HepG2 (cell line): ENCODE measurements at regions not wholly inside any gene's neighbourhood (a gene's known extent, or its start where the extent isn't known, plus 50 kb on each side); places are given as distances from the start of the nearest gene placed in this dataset.
A peak's percentile ranks its signal among the peaks of the same experiment; 100 is the strongest.

Source experiments
- ATAC-seq: fragments of 200-7000 bp; cut with Tn5 transposase; 3 replicates; pipeline ENCODE4 v1.9.1; 2020; ENCODE audit warnings: mild to moderate bottlenecking, moderate library complexity
- BruUV-seq: library from RNA; stranded (reverse); fragments of 400-500 nt; replicated peaks from 2 replicates; lab custom pipeline; 2021; lab: Mats Ljungman, UMichigan
- CTCF ChIA-PET: fragments of 300-600 bp; formaldehyde crosslinking; extraction: SDS; loops from one replicate; lab custom pipeline; 2021; ENCODE audit warnings: low total read pairs, inconsistent platforms, low intra/inter-chr PET ratio; lab: Yijun Ruan, JAX
- POLR2A ChIA-PET: fragments of 350-600 bp; sonication (Branson Sonifier 250); formaldehyde crosslinking; loops from one replicate; lab custom pipeline; 2020; ENCODE audit warnings: antibody characterized with exemption, inconsistent platforms; lab: Yijun Ruan, JAX
- DNase-seq: peaks from one replicate; pipeline ENCODE4 v3.0.0-alpha.2; 2015; ENCODE audit warnings: low spot score
- FAIRE-seq: peaks from 3 replicates; lab custom pipeline; 2011; peaks lifted over from hg19 to GRCh38; lab: Jason Lieb, UNC
- H2AFZ ChIP-seq: one replicate; pipeline ENCODE4 v1.6.1; 2011; ENCODE audit warnings: low read length, inconsistent platforms
- H3K27ac ChIP-seq: fragments of 300-600 bp; 3 replicates; pipeline ENCODE4 v1.8.0; 2011; ENCODE audit warnings: mixed run types, mild to moderate bottlenecking, mixed read lengths, low read length, inconsistent platforms; ENCODE audit not compliant: insufficient read depth; ENCODE audit errors: extremely low read length
- H3K27me3 ChIP-seq, 2 experiments: fragments of 200-600 bp in 1 of 2; 2 replicates in 1 of 2; 3 replicates in 1 of 2; pipeline versions ENCODE4 v1.6.0 to v1.8.0; 2011; ENCODE audit warnings: low read length in 2 of 2, mild to moderate bottlenecking in 2 of 2, moderate library complexity in 2 of 2, inconsistent platforms in 1 of 2; ENCODE audit not compliant: insufficient read depth in 2 of 2, control insufficient read depth in 1 of 2
- H3K36me3 ChIP-seq, 2 experiments: fragments of 200-600 bp in 1 of 2; replicated peaks in 1 of 2; 2 replicates in 1 of 2; 3 replicates in 1 of 2; pipeline versions ENCODE4 v1.5.1 to v1.8.0; 2011; ENCODE audit warnings: low read length in 2 of 2, inconsistent platforms in 1 of 2; ENCODE audit not compliant: insufficient read depth in 2 of 2, control insufficient read depth in 1 of 2
- H3K4me1 ChIP-seq: 2 replicates; pipeline ENCODE4 v1.5.1; 2012; ENCODE audit warnings: low read length, inconsistent platforms; ENCODE audit not compliant: insufficient read depth
- H3K4me2 ChIP-seq: 2 replicates; pipeline ENCODE4 v1.6.0; 2011; ENCODE audit warnings: low read depth, low read length, inconsistent platforms
- H3K4me3 ChIP-seq, 3 experiments: fragments of 200-600 bp in 1 of 3; sonication (generic), shearing (Covaris generic) in 1 of 3; replicated peaks in 1 of 3; 2 replicates each; pipeline ENCODE4 v1.5.1; 2011 to 2016; ENCODE audit warnings: low read length in 3 of 3, inconsistent platforms in 2 of 3, low read depth in 2 of 3, mild to moderate bottlenecking in 2 of 3, control low read depth in 1 of 3, mixed read lengths in 1 of 3; ENCODE audit not compliant: insufficient read depth in 1 of 3
- H3K79me2 ChIP-seq: one replicate; pipeline ENCODE4 v1.6.1; 2011; ENCODE audit warnings: low read length, inconsistent platforms; ENCODE audit not compliant: insufficient read depth
- H3K9ac ChIP-seq: 2 replicates; pipeline ENCODE4 v1.6.0; 2011; ENCODE audit warnings: mild to moderate bottlenecking, low read depth, low read length, inconsistent platforms; ENCODE audit not compliant: insufficient read depth
- H3K9me3 ChIP-seq: 2 replicates; pipeline ENCODE4 v1.5.1; 2012; ENCODE audit warnings: mild to moderate bottlenecking, low read length
- H4K20me1 ChIP-seq: 2 replicates; pipeline ENCODE4 v1.6.0; 2011; ENCODE audit warnings: inconsistent platforms, mild to moderate bottlenecking, low read length, moderate library complexity; ENCODE audit not compliant: insufficient read depth
- CBX1 ChIP-seq: IDR thresholded peaks from one replicate; pipeline ENCODE4 v1.6.1; 2016; ENCODE audit warnings: antibody characterized with exemption, low read depth
- CENPBD1 ChIP-seq: sonication (generic); formaldehyde crosslinking; IDR thresholded peaks from 2 replicates; pipeline ENCODE4 v1.8.0; 2022; ENCODE audit warnings: missing genetic modification reagents, low read depth, mild to moderate bottlenecking, borderline replicate concordance
- CREB1 ChIP-seq, 2 experiments: fragments of 450-650 bp in 1 of 2; IDR thresholded peaks; 2 replicates each; pipeline ENCODE4 v1.6.1; 2016 to 2017; ENCODE audit warnings: control low read depth in 1 of 2, mild to moderate bottlenecking in 1 of 2, missing compliant biosample characterization in 1 of 2, missing genetic modification characterization in 1 of 2
- HNF1A ChIP-seq, 2 experiments: sonication (generic) in 1 of 2; formaldehyde crosslinking in 1 of 2; IDR thresholded peaks; 2 replicates each; pipeline versions ENCODE4 v1.4.0 to v1.6.1; 2016 to 2020; ENCODE audit warnings: borderline replicate concordance in 1 of 2, low read depth in 1 of 2, mild to moderate bottlenecking in 1 of 2, missing genetic modification reagents in 1 of 2
- KMT2A ChIP-seq: sonication (generic); formaldehyde crosslinking; IDR thresholded peaks from 2 replicates; pipeline ENCODE4 v1.4.0; 2020; ENCODE audit warnings: missing genetic modification reagents
- ZNF768 ChIP-seq: sonication (generic); formaldehyde crosslinking; IDR thresholded peaks from 2 replicates; pipeline ENCODE4 v1.4.0; 2020; ENCODE audit warnings: missing genetic modification reagents
- WGBS: methylation state at CpG from one replicate; pipeline ENCODE4 v1.1.6; 2017; ENCODE audit warnings: low lambda C conversion rate; 5-methylcytosine and 5-hydroxymethylcytosine counted together
- in situ Hi-C: cut with HindIII; loops from 2 replicates; pipeline ENCODE4 v1.10.0; 2017; ENCODE audit warnings: low pct_unique_long_range_greater_than_20kb; ENCODE audit not compliant: extremely low pct_ligation_motif_present
- intact Hi-C: fragments of 100-400 bp; cut with micrococcal nuclease; formaldehyde crosslinking; loops from one replicate; pipeline ENCODE4 v1.10.0; 2022; ENCODE audit not compliant: unreplicated experiment

- TF ChIP-seq HNF1A (IDR thresholded peaks at IDR 0.05; ENCODE audit: low read depth), result no peak
- no peak for TF ChIP-seq HNF1A (CRISPR knock-in tag; IDR thresholded peaks at IDR 0.05; ENCODE audit: borderline replicate concordance)
- TF ChIP-seq CBX1, result no peak
- TF ChIP-seq CENPBD1 (CRISPR knock-in tag), result no peak
- no peak for TF ChIP-seq KMT2A (CRISPR knock-in tag)
Measured at GRCh38 chr11:105407101-105407500, 202.8 kb upstream of the GRIA4 start (continued).

- Histone ChIP-seq H3K9me3 (no peaks in the 10 kb centered on the region), H3K36me3 (no peaks in the 10 kb centered on the region), H4K20me1 (no peaks in the 10 kb centered on the region), H3K4me2 (no peak overlapping the region), H2AFZ (no peak overlapping the region), H3K27ac (no peak overlapping the region), H3K9ac (no peak overlapping the region), H3K27me3 (no peaks in the 10 kb centered on the region), H3K79me2 (no peaks in the 10 kb centered on the region), H3K4me3 (no peak overlapping the region)
- ChIA-PET CTCF (no interaction called here), POLR2A (no interaction called here)
- BruUV-seq, result no TSS peak
- WGBS, result 0% methylated on average over 2 of the region's 2 CpGs
- FAIRE-seq (no peak), ATAC-seq (no peak), DNase-seq (no peak)
- in situ Hi-C loops, result no loop called here
- TF ChIP-seq CREB1 (IDR thresholded peaks at IDR 0.05), result 0 out of 2 replicates have a peak, but pooled peaks have one; percentile 4
- TF ChIP-seq CREB1 (CRISPR knock-in tag; IDR thresholded peaks at IDR 0.05), result no peak
- no peak for TF ChIP-seq ZNF768 (CRISPR knock-in tag)
- TF ChIP-seq, all 625 proteins: peak for 1
- intact Hi-C loops, result no loop called here
- no peaks in the 10 kb centered on the region for H3K4me1 ChIP-seq
Measured at GRCh38 chr11:105401269-105401809, 208.5 kb upstream of the GRIA4 start.
